SK-N-SH (cell line): ENCODE measurements at regions not wholly inside any gene's neighbourhood (a gene's known extent, or its start where the extent isn't known, plus 50 kb on each side); places are given as distances from the start of the nearest gene placed in this dataset.
"Not testable (repeated sequence)": the region's sequence is repeated elsewhere in the genome, so short reads cannot be mapped to it uniquely, and the experiment has no call there.

Source experiments
- CTCF ChIA-PET: fragments of 300-600, 350-600 bp; formaldehyde crosslinking; extraction: SDS; loops from one replicate; lab custom pipeline; 2021; lab: Yijun Ruan, JAX
- POLR2A ChIA-PET: fragments of 350-600 bp; sonication (Branson Sonifier 250); formaldehyde crosslinking; extraction: SDS; loops from one replicate; lab custom pipeline; 2020; ENCODE audit warnings: antibody characterized with exemption, inconsistent platforms; lab: Yijun Ruan, JAX
- DNase-seq: peaks from one replicate; pipeline ENCODE4 v3.0.0; 2012
- H2AFZ ChIP-seq: fragments of 200-600 bp; sonication (generic); 2 replicates; pipeline ENCODE4 v1.8.1; 2016; ENCODE audit warnings: antibody characterized with exemption, mild to moderate bottlenecking, low read depth
- H3F3A ChIP-seq: fragments of 200-600 bp; sonication (generic); replicated peaks from 2 replicates; pipeline ENCODE3; 2016; ENCODE audit warnings: antibody characterized with exemption, mild to moderate bottlenecking; ENCODE audit not compliant: insufficient read depth
- H3K27ac ChIP-seq, 2 experiments: fragments of 200-500 bp in 1 of 2; fragments of 200-600 bp in 1 of 2; sonication (Bioruptor generic) in 1 of 2; sonication (generic), shearing (Covaris generic) in 1 of 2; 2 replicates each; pipeline versions ENCODE4 v1.5.1 to v1.6.1; 2014 to 2016; ENCODE audit warnings: low read depth in 2 of 2, inconsistent platforms in 1 of 2, low read length in 1 of 2, mild to moderate bottlenecking in 1 of 2, mixed read lengths in 1 of 2
- H3K27me3 ChIP-seq: fragments of 200-600 bp; sonication (generic), shearing (Covaris generic); 2 replicates; pipeline ENCODE4 v1.6.1; 2016; ENCODE audit warnings: mixed run types; ENCODE audit not compliant: insufficient read depth
- H3K36me3 ChIP-seq, 2 experiments: fragments of 200-500 bp in 1 of 2; fragments of 200-600 bp in 1 of 2; sonication (Bioruptor generic) in 1 of 2; sonication (generic) in 1 of 2; replicated peaks in 1 of 2; 2 replicates each; pipeline versions ENCODE3 to v1.5.1; 2014 to 2016; ENCODE audit warnings: low read length in 1 of 2, mild to moderate bottlenecking in 1 of 2; ENCODE audit not compliant: insufficient read depth in 2 of 2, control insufficient read depth in 1 of 2
- H3K4me1 ChIP-seq, 2 experiments: fragments of 200-500 bp in 1 of 2; fragments of 200-600 bp in 1 of 2; sonication (Bioruptor generic) in 1 of 2; sonication (generic), shearing (Covaris generic) in 1 of 2; 2 replicates each; pipeline versions ENCODE4 v1.5.1 to v1.6.1; 2014 to 2016; ENCODE audit warnings: low read depth in 1 of 2, low read length in 1 of 2, mixed run types in 1 of 2; ENCODE audit not compliant: insufficient read depth in 2 of 2, control insufficient read depth in 1 of 2
- H3K4me2 ChIP-seq: fragments of 200-600 bp; sonication (generic), shearing (Covaris generic); 2 replicates; pipeline ENCODE4 v1.6.1; 2017; ENCODE audit warnings: mixed run types
- H3K4me3 ChIP-seq, 2 experiments: fragments of 200-500 bp in 1 of 2; fragments of 200-600 bp in 1 of 2; sonication (Bioruptor generic) in 1 of 2; sonication (generic), shearing (Covaris generic) in 1 of 2; 2 replicates each; pipeline versions ENCODE4 v1.5.1 to v1.8.1; 2014 to 2016; ENCODE audit warnings: low read depth in 2 of 2, inconsistent platforms in 1 of 2, low read length in 1 of 2, mild to moderate bottlenecking in 1 of 2, mixed read lengths in 1 of 2, moderate library complexity in 1 of 2
- H3K79me2 ChIP-seq: fragments of 200-600 bp; sonication (generic); 2 replicates; pipeline ENCODE4 v1.8.1; 2017; ENCODE audit warnings: mild to moderate bottlenecking; ENCODE audit not compliant: insufficient read depth
- H3K9ac ChIP-seq: fragments of 200-600 bp; sonication (generic); 2 replicates; pipeline ENCODE4 v1.6.1; 2017; ENCODE audit warnings: mixed run types
- H3K9me2 ChIP-seq: fragments of 200-600 bp; sonication (generic); 2 replicates; pipeline ENCODE4 v1.6.1; 2017; ENCODE audit warnings: mixed run types
- H3K9me3 ChIP-seq: fragments of 200-600 bp; sonication (generic); 2 replicates; pipeline ENCODE4 v1.6.1; 2017; ENCODE audit warnings: mixed run types, mild to moderate bottlenecking, moderate library complexity
- H4K20me1 ChIP-seq: fragments of 200-600 bp; sonication (generic); 2 replicates; pipeline ENCODE4 v1.6.1; 2017; ENCODE audit warnings: mild to moderate bottlenecking, mixed run types; ENCODE audit not compliant: insufficient read depth
- CHD2 ChIP-seq: fragments of 150-350 bp; IDR thresholded peaks from 2 replicates; pipeline ENCODE4 v1.6.1; 2018; ENCODE audit warnings: low read length; ENCODE audit not compliant: partially characterized antibody
- ELF1 ChIP-seq: IDR thresholded peaks from 2 replicates; pipeline ENCODE4 v1.4.0; 2012
- FOSL2 ChIP-seq: IDR thresholded peaks from 2 replicates; pipeline ENCODE4 v1.4.0; 2012; ENCODE audit warnings: low read depth, mild to moderate bottlenecking, moderate library complexity, borderline replicate concordance
- FOXJ3 ChIP-seq: sonication (generic); formaldehyde crosslinking; IDR thresholded peaks from 2 replicates; pipeline ENCODE4 v1.5.1; 2020; ENCODE audit warnings: mild to moderate bottlenecking, missing genetic modification reagents
- MEF2A ChIP-seq: IDR thresholded peaks from 2 replicates; pipeline ENCODE4 v1.4.0; 2012; ENCODE audit warnings: low read depth, borderline replicate concordance
- MXI1 ChIP-seq: IDR thresholded peaks from 2 replicates; pipeline ENCODE4 v1.6.1; 2012; ENCODE audit warnings: mild to moderate bottlenecking, low read depth, low read length, improper control_type of control experiment
- NRF1 ChIP-seq: IDR thresholded peaks from 2 replicates; pipeline ENCODE4 v1.6.1; 2012; ENCODE audit warnings: low read depth, mild to moderate bottlenecking, low read length
- RAD21 ChIP-seq: IDR thresholded peaks from 2 replicates; pipeline ENCODE4 v1.6.1; 2012; ENCODE audit warnings: mild to moderate bottlenecking, low read length
- RCOR1 ChIP-seq: fragments of 150-350 bp; IDR thresholded peaks from 2 replicates; pipeline ENCODE4 v1.6.1; 2017; ENCODE audit warnings: antibody characterized with exemption, low read length
- SMC3 ChIP-seq: IDR thresholded peaks from 2 replicates; pipeline ENCODE4 v1.6.1; 2012; ENCODE audit warnings: low read depth, low read length, improper control_type of control experiment
- TEAD4 ChIP-seq: IDR thresholded peaks from 2 replicates; pipeline ENCODE4 v1.4.0; 2012; ENCODE audit warnings: mild to moderate bottlenecking, borderline replicate concordance; ENCODE audit not compliant: insufficient read depth
- WGBS: methylation state at CpG from one replicate; pipeline ENCODE4 v1.1.6; 2017; ENCODE audit warnings: low lambda C conversion rate; 5-methylcytosine and 5-hydroxymethylcytosine counted together
- TF ChIP-seq, protein P1 (sequence below): fragments of 200-600 bp; sonication (generic); IDR thresholded peaks from 2 replicates; pipeline ENCODE4 v1.6.1; 2017; ENCODE audit warnings: antibody characterized with exemption, mild to moderate bottlenecking, moderate library complexity
- TF ChIP-seq, protein P2 (sequence below): fragments of 150-350 bp; IDR thresholded peaks from 2 replicates; pipeline ENCODE4 v1.6.1; 2017; ENCODE audit warnings: antibody characterized with exemption, low read length, low read depth, borderline replicate concordance
- TF ChIP-seq, protein P3 (sequence below): IDR thresholded peaks from 2 replicates; pipeline ENCODE4 v1.4.0; 2012; ENCODE audit warnings: low read depth

DNA sequence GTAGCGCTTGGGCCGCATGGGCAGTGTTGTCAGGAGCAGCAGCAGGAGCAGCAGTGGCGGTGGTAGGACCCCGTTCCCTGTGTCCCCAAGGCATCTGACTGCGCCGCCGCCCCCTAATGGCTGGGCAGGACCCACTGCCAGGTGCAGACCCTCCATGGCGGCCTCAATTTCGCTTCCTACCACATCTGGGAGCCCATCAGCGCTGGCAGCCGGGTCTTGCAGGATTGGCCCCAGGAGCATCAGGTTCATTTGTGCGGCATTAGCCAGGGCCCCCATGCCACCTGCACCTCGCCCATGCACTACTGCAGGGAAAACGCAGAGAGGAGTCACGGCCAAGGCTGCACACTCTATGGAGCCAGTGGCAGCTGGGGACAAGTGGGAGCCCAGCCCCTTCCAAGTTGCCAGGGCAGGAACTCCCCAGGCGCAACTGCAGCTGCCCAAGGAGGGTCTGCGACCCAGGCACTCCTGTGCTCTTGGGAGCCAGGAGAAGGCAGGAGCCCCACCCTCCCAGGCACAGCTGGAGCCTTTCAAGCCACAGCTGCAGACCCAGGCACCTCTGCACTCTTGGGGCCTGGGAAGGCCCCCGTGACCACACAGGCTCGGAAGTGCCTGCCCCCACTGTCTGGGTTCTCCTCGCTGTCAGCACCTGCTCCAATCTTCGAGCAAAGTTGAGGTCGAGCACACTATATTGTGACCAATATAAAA lies 594.2 kb downstream of the KCNJ18 start:
- H3K4me1 ChIP-seq: no peaks in the 10 kb centered on the region
- no peak overlapping the region for H3K9ac ChIP-seq
- H3F3A ChIP-seq: no peaks in the 10 kb centered on the region
- no peak overlapping the region for H2AFZ ChIP-seq
- no peak overlapping the region for H3K4me3 ChIP-seq
- no peak overlapping the region for H3K27ac ChIP-seq
- ChIA-PET CTCF (interaction anchor here (0.9 kb wide), 1 partner anchor 88 kb away, joined by 3 read pairs; no protein-coding TSS in a partner anchor), POLR2A (no interaction called here)
- no peaks in the 10 kb centered on the region for H4K20me1 ChIP-seq
- H3K79me2 ChIP-seq: no peaks in the 10 kb centered on the region
- DNase-seq: no peak
- no peaks in the 10 kb centered on the region for H3K9me2 ChIP-seq
- no peaks in the 10 kb centered on the region for H3K27me3 ChIP-seq
- TF ChIP-seq MEF2A: no peak
- no peak for TF ChIP-seq CHD2
- TF ChIP-seq RCOR1: no peak
- TF ChIP-seq FOXJ3 (CRISPR knock-in tag): no peak
- no peak for TF ChIP-seq SMC3
- TF ChIP-seq FOSL2: no peak
- TF ChIP-seq, protein P1, sequence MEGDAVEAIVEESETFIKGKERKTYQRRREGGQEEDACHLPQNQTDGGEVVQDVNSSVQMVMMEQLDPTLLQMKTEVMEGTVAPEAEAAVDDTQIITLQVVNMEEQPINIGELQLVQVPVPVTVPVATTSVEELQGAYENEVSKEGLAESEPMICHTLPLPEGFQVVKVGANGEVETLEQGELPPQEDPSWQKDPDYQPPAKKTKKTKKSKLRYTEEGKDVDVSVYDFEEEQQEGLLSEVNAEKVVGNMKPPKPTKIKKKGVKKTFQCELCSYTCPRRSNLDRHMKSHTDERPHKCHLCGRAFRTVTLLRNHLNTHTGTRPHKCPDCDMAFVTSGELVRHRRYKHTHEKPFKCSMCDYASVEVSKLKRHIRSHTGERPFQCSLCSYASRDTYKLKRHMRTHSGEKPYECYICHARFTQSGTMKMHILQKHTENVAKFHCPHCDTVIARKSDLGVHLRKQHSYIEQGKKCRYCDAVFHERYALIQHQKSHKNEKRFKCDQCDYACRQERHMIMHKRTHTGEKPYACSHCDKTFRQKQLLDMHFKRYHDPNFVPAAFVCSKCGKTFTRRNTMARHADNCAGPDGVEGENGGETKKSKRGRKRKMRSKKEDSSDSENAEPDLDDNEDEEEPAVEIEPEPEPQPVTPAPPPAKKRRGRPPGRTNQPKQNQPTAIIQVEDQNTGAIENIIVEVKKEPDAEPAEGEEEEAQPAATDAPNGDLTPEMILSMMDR: no peak
- TF ChIP-seq, protein P2, sequence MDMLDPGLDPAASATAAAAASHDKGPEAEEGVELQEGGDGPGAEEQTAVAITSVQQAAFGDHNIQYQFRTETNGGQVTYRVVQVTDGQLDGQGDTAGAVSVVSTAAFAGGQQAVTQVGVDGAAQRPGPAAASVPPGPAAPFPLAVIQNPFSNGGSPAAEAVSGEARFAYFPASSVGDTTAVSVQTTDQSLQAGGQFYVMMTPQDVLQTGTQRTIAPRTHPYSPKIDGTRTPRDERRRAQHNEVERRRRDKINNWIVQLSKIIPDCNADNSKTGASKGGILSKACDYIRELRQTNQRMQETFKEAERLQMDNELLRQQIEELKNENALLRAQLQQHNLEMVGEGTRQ: no peak
- TF ChIP-seq NRF1: no peak
- no peak for TF ChIP-seq MXI1
- TF ChIP-seq TEAD4: no peak
- TF ChIP-seq RAD21: no peak
- no peak for TF ChIP-seq ELF1
- no peak overlapping the region for H3K4me2 ChIP-seq
- H3K36me3 ChIP-seq: no peaks in the 10 kb centered on the region
- H3K9me3 ChIP-seq: no peaks in the 10 kb centered on the region
- 44% methylated on average over 16 of the region's 22 CpGs for WGBS

DNA sequence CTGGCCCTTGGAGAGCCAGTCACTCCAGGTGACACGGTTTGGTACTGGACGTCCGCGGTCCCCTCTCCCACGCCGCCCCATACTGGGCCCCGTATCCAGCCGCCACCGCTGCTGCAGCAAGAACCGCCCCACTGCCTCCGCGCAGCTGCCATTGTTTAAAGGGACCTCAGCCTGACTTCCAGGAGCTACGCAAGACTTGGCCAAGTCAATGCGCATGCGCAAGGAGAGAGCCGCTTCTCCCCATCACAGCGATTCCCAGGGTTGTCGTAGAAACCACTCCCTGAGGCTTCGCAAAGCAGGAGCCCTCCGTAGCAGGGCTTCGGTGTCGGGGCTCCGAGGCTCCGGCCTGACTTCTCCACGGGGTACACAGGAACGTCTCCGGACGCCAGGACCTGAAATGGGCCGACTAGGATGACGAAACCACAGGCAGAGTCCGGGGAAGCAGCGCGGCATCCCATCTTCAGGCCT lies 606.2 kb downstream of the KCNJ18 start:
- peak overlapping the region; percentile 85 for H3K4me2 ChIP-seq
- H3K4me3 ChIP-seq: peak overlapping the region; percentile 49 to 65
- H3K27me3 ChIP-seq, H3K4me1 ChIP-seq, H3K9me3 ChIP-seq, H3K27ac ChIP-seq, H4K20me1 ChIP-seq, POLR2A ChIA-PET, H3K9me2 ChIP-seq, CTCF ChIA-PET, H3K79me2 ChIP-seq, H3F3A ChIP-seq, H3K36me3 ChIP-seq: not testable (repeated sequence)
- H3K9ac ChIP-seq: peak overlapping the region; percentile 34; the same call in 1 of the 2 replicates
- 22% methylated on average over 7 of the region's 33 CpGs for WGBS
- peak; percentile 68 for DNase-seq
- H2AFZ ChIP-seq: peak overlapping the region; percentile 97
- TF ChIP-seq, protein P3, sequence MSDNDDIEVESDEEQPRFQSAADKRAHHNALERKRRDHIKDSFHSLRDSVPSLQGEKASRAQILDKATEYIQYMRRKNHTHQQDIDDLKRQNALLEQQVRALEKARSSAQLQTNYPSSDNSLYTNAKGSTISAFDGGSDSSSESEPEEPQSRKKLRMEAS: 0 out of 2 replicates have a peak, but pooled peaks have one; percentile 41
- peak; percentile 68 for TF ChIP-seq NRF1
